ENCODE measurements at regions not wholly inside any gene's neighbourhood (a gene's known extent, or its start where the extent isn't known, plus 50 kb on each side); places are given as distances from the start of the nearest gene placed in this dataset.

DNA sequence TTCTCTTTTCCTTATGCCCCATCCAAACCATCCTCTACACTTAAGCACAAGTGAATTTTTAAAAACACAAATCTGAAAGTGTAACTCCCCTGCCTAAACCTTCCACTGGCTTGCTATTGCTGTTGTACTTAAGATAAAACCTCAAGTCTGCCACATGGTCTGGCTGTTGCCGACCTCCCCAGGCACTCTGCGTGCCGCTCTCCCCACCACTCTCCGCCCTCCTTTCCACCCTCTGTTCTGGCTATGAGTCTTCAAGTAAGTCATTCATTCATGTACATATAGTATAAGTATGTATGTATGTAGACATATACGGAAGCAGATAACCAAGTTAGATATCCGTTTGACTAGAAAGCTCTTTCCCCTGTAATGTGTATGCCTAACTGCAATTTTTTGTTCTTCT, 94.7 kb upstream of the ANKRD55 start:
- TF ChIP-seq POLR2A (IDR thresholded peaks at IDR 0.05; ENCODE audit: low read depth, low read length) = no peak
- TF ChIP-seq POLR2AphosphoS5 (IDR thresholded peaks at IDR 0.05; ENCODE audit: low read depth, low read length) = no peak

Data from GM12891 (cell line).